Ishikawa (cell line): ENCODE measurements at regions not wholly inside any gene's neighbourhood (a gene's known extent, or its start where the extent isn't known, plus 50 kb on each side); places are given as distances from the start of the nearest gene placed in this dataset.

Source experiments
- CEBPB ChIP-seq: IDR thresholded peaks from 2 replicates; pipeline ENCODE4 v1.6.1; 2012
- CREB1 ChIP-seq: IDR thresholded peaks from 2 replicates; pipeline ENCODE4 v1.6.1; 2012; ENCODE audit warnings: low read depth
- EGR1 ChIP-seq: IDR thresholded peaks from 2 replicates; pipeline ENCODE4 v1.6.1; 2012
- EP300 ChIP-seq: IDR thresholded peaks from 2 replicates; pipeline ENCODE4 v1.6.1; 2012; ENCODE audit warnings: borderline replicate concordance
- FOXM1 ChIP-seq: IDR thresholded peaks from 2 replicates; pipeline ENCODE4 v1.6.1; 2012; ENCODE audit warnings: low read depth, borderline replicate concordance
- NFIC ChIP-seq: IDR thresholded peaks from 2 replicates; pipeline ENCODE4 v1.6.1; 2012
- RAD21 ChIP-seq: IDR thresholded peaks from 2 replicates; pipeline ENCODE4 v1.6.1; 2012; ENCODE audit warnings: low read depth
- TAF1 ChIP-seq: IDR thresholded peaks from 2 replicates; pipeline ENCODE4 v1.6.1; 2012; ENCODE audit warnings: low read depth, mild to moderate bottlenecking
- TCF12 ChIP-seq: IDR thresholded peaks from 2 replicates; pipeline ENCODE4 v1.6.1; 2012; ENCODE audit warnings: low read depth
- TEAD4 ChIP-seq: IDR thresholded peaks from 2 replicates; pipeline ENCODE4 v1.6.1; 2012
- YY1 ChIP-seq: IDR thresholded peaks from 2 replicates; pipeline ENCODE4 v1.6.1; 2012; ENCODE audit warnings: low read depth
- ZBTB7A ChIP-seq: IDR thresholded peaks from 2 replicates; pipeline ENCODE4 v1.6.1; 2012; ENCODE audit warnings: low read depth
- TF ChIP-seq, protein P1 (sequence below): IDR thresholded peaks from 2 replicates; pipeline ENCODE4 v1.6.1; 2012
- TF ChIP-seq, protein P2 (sequence below): IDR thresholded peaks from 2 replicates; pipeline ENCODE4 v1.6.1; 2012; ENCODE audit warnings: low read depth, mild to moderate bottlenecking
- TF ChIP-seq, protein P3 (sequence below): IDR thresholded peaks from 2 replicates; pipeline ENCODE4 v1.6.1; 2012

DNA sequence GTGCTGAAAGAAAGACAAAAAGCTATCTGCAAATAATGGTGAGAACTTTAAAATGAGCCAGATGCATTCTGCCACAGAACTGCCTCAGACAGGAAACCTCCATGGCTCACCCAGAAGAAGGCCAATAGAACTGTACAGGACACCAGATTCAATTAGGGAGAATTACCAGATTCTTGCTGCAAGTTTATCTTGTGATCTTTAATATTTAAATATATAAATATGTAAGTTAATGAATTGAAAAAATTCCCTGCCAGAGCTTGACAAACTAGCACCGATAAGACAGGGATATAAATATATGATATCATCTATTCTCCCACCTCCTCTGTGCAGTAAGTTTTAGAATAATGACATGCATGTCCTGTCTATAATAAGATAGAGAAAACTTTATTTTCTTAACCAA, 252.8 kb downstream of the PLK2 start:
- TF ChIP-seq CEBPB (no peak), RAD21 (no peak), FOXM1 (no peak), EP300 (no peak), YY1 (no peak), TEAD4 (no peak), TAF1 (no peak), ZBTB7A (no peak), TCF12 (no peak), CREB1 (no peak), EGR1 (no peak), NFIC (no peak)
- TF ChIP-seq, protein P1, sequence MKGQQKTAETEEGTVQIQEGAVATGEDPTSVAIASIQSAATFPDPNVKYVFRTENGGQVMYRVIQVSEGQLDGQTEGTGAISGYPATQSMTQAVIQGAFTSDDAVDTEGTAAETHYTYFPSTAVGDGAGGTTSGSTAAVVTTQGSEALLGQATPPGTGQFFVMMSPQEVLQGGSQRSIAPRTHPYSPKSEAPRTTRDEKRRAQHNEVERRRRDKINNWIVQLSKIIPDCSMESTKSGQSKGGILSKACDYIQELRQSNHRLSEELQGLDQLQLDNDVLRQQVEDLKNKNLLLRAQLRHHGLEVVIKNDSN, result no peak
- TF ChIP-seq, protein P2, sequence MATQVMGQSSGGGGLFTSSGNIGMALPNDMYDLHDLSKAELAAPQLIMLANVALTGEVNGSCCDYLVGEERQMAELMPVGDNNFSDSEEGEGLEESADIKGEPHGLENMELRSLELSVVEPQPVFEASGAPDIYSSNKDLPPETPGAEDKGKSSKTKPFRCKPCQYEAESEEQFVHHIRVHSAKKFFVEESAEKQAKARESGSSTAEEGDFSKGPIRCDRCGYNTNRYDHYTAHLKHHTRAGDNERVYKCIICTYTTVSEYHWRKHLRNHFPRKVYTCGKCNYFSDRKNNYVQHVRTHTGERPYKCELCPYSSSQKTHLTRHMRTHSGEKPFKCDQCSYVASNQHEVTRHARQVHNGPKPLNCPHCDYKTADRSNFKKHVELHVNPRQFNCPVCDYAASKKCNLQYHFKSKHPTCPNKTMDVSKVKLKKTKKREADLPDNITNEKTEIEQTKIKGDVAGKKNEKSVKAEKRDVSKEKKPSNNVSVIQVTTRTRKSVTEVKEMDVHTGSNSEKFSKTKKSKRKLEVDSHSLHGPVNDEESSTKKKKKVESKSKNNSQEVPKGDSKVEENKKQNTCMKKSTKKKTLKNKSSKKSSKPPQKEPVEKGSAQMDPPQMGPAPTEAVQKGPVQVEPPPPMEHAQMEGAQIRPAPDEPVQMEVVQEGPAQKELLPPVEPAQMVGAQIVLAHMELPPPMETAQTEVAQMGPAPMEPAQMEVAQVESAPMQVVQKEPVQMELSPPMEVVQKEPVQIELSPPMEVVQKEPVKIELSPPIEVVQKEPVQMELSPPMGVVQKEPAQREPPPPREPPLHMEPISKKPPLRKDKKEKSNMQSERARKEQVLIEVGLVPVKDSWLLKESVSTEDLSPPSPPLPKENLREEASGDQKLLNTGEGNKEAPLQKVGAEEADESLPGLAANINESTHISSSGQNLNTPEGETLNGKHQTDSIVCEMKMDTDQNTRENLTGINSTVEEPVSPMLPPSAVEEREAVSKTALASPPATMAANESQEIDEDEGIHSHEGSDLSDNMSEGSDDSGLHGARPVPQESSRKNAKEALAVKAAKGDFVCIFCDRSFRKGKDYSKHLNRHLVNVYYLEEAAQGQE, result no peak
- TF ChIP-seq, protein P3, sequence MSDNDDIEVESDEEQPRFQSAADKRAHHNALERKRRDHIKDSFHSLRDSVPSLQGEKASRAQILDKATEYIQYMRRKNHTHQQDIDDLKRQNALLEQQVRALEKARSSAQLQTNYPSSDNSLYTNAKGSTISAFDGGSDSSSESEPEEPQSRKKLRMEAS, result no peak

DNA sequence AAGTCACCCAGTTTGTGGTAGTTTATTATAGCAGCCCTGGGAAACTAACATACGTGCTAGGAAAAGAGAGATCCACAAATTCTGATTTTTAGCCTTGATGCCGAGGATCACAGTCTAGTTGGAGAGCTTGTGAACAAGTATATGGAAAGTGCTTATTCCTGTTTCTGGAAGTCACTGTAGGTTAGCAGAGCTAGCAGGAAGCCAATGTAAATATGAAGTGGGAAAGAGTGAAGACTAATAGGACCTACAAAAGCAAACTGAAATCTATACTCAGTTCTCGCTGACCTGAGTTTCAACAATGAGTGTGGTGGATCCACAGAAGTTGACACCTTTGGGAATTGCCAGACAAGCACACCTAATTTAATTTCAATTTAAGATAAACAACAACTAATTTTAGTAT, 254.9 kb downstream of the PLK2 start:
- TF ChIP-seq ZBTB7A (no peak), FOXM1 (no peak), EP300 (no peak), CEBPB (no peak), RAD21 (no peak), TCF12 (no peak), EGR1 (no peak), TEAD4 (no peak), CREB1 (no peak)
- TF ChIP-seq, protein P1, result no peak
- TF ChIP-seq, protein P2, result no peak
- TF ChIP-seq, protein P3, result no peak

DNA sequence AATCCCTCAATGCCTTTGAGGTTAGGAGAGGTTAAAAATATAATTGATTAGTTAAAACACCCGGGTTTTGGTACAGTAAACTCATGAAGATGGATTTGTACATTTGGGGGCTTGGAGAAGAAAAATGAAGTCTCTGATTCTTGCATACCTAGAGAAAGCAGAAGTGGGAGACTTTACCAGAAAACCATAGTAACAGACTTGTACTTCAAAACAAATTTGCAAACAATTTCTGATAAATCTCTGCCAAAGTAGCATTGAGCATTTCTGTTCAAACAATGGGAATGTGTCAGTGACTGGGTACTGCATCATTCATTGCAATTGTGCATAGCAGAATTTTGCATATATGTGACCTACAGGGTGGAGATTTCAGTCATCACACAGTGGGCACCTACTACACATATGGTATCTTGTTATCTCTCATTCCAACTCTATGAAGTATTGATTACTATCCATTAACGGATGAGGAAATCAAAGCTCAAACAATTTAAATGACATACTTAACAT, 256.9 kb downstream of the PLK2 start:
- TF ChIP-seq TAF1 (no peak), EP300 (no peak), YY1 (no peak), TCF12 (no peak), TEAD4 (no peak), CEBPB (no peak), EGR1 (no peak), ZBTB7A (no peak), RAD21 (no peak), CREB1 (no peak), FOXM1 (no peak)
- TF ChIP-seq, protein P2, result no peak
- TF ChIP-seq, protein P3, result no peak
- TF ChIP-seq, protein P1, result no peak
